ENCODE measurements at regions not wholly inside any gene's neighbourhood (a gene's known extent, or its start where the extent isn't known, plus 50 kb on each side); places are given as distances from the start of the nearest gene placed in this dataset.

- TF ChIP-seq CEBPB (IDR thresholded peaks at IDR 0.05; ENCODE audit: low read depth, low read length) (no peak), CTCF (conservative IDR thresholded peaks at IDR 0.05; ENCODE audit: low read depth, low read length) (no peak), RAD21 (IDR thresholded peaks at IDR 0.05; ENCODE audit: low read length) (no peak)
- TF ChIP-seq, protein P1, sequence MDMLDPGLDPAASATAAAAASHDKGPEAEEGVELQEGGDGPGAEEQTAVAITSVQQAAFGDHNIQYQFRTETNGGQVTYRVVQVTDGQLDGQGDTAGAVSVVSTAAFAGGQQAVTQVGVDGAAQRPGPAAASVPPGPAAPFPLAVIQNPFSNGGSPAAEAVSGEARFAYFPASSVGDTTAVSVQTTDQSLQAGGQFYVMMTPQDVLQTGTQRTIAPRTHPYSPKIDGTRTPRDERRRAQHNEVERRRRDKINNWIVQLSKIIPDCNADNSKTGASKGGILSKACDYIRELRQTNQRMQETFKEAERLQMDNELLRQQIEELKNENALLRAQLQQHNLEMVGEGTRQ (IDR thresholded peaks at IDR 0.05; ENCODE audit: low read depth, low read length), result no peak
These were observed 79.5 kb downstream of the ANXA1 start for GRCh38 chr9:73231203-73231602.

Measured in IMR-90 (cell line).